ENCODE measurements at regions not wholly inside any gene's neighbourhood (a gene's known extent, or its start where the extent isn't known, plus 50 kb on each side); places are given as distances from the start of the nearest gene placed in this dataset.

GRCh38 chr3:118806423-118806822 is 228.2 kb downstream of the IGSF11 start:
- no peaks in the 10 kb centered on the region for H3K27me3 ChIP-seq (replicated peaks in 1 of 4; ENCODE audit: control insufficient read depth in 3 of 4, extremely low read depth in 1 of 4, insufficient read depth in 3 of 4, low read length in 3 of 4)
- H3K79me2 ChIP-seq (ENCODE audit: control insufficient read depth in 1 of 2, insufficient read depth in 2 of 2, low read length in 2 of 2): no peaks in the 10 kb centered on the region
- H2BK5ac ChIP-seq (ENCODE audit: low read depth, low read length): no peak overlapping the region
- H4K91ac ChIP-seq (replicated peaks; ENCODE audit: insufficient read length, low read length): no peak overlapping the region
- POLR2A ChIA-PET (ENCODE audit: partially characterized antibody): no interaction called here
- no peak overlapping the region for H3K14ac ChIP-seq (ENCODE audit: insufficient read length)
- TF ChIP-seq SP2 (IDR thresholded peaks at IDR 0.05; ENCODE audit: low read length) (no peak), TBP (IDR thresholded peaks at IDR 0.05; ENCODE audit: low read depth, low read length) (no peak), TCF12 (IDR thresholded peaks at IDR 0.05; ENCODE audit: low read depth, low read length) (no peak), BACH1 (IDR thresholded peaks at IDR 0.05; ENCODE audit: low read length) (no peak), EGR1 (IDR thresholded peaks at IDR 0.05; ENCODE audit: borderline replicate concordance, low read depth, low read length) (no peak), NANOG (IDR thresholded peaks at IDR 0.05; ENCODE audit: insufficient read depth, low read depth, low read length, poor library complexity, severe bottlenecking) (no peak), RBBP5 (IDR thresholded peaks at IDR 0.05; ENCODE audit: borderline replicate concordance, low read depth, low read length) (no peak)
- H3K4me1 ChIP-seq (replicated peaks in 1 of 4; ENCODE audit: control insufficient read depth in 3 of 4, insufficient read depth in 4 of 4, low read length in 3 of 4): no peaks in the 10 kb centered on the region
- H2BK12ac ChIP-seq (ENCODE audit: low read depth, low read length): no peak overlapping the region
- no peaks in the 10 kb centered on the region for H3K79me1 ChIP-seq (ENCODE audit: low read depth, low read length)
- H3K9ac ChIP-seq (replicated peaks in 1 of 4; ENCODE audit: extremely low read depth in 1 of 4, low read depth in 3 of 4, low read length in 3 of 4): no peak overlapping the region
- H2BK15ac ChIP-seq (ENCODE audit: low read length): no peak overlapping the region
- no peak overlapping the region for H4K8ac ChIP-seq (ENCODE audit: extremely low read depth, insufficient read depth, low read length)
- H3K23ac ChIP-seq (ENCODE audit: insufficient read length): no peak overlapping the region
- no peaks in the 10 kb centered on the region for H3K36me3 ChIP-seq (ENCODE audit: control insufficient read depth in 2 of 4, insufficient read depth in 4 of 4, low read length in 3 of 4)
- H3K23me2 ChIP-seq (ENCODE audit: low read depth, low read length): no peaks in the 10 kb centered on the region
- H2BK20ac ChIP-seq (ENCODE audit: low read length): no peak overlapping the region
- H4K5ac ChIP-seq (ENCODE audit: insufficient read length, low read depth, low read length): no peak overlapping the region
- no peak overlapping the region for H2AFZ ChIP-seq (ENCODE audit: low read length)
- DNase-seq (ENCODE audit: low read depth in 1 of 2, low spot score in 2 of 2) (no peak), FAIRE-seq (no peak)
- no peak overlapping the region for H3K56ac ChIP-seq (replicated peaks; ENCODE audit: insufficient read length, low read depth, low read length)
- no peak overlapping the region for H3K18ac ChIP-seq (ENCODE audit: extremely low read depth, low read length)
- 93% methylated on average over 5 of the region's 5 CpGs; no CpG with 5 or more reads in 1 of the 2 experiments for WGBS, 2 experiments (ENCODE audit: extremely low coverage in 1 of 2, insufficient coverage in 1 of 2, insufficient read length in 1 of 2, insufficient replicate concordance in 2 of 2, low coverage in 1 of 2, low lambda C conversion rate in 2 of 2, missing lambda C conversion rate in 1 of 2)
- no peak overlapping the region for H2BK120ac ChIP-seq (replicated peaks; ENCODE audit: low read depth, low read length)
- H2AK5ac ChIP-seq (ENCODE audit: low read depth, low read length): no peak overlapping the region
- no peak overlapping the region for H3K4me2 ChIP-seq (ENCODE audit: insufficient read depth in 1 of 2, low read depth in 2 of 2, low read length in 2 of 2)
- CTCF ChIA-PET (ENCODE audit: partially characterized antibody): interaction anchor here (0.6 to 1.2 kb wide), 5 partner anchors 10 to 700 kb away, joined by 3 to 4 read pairs (median 3); no protein-coding TSS in a partner anchor
- H3K9me3 ChIP-seq (ENCODE audit: insufficient read depth in 2 of 2, low read depth in 1 of 2, low read length in 1 of 2): no peaks in the 10 kb centered on the region
- H4K20me1 ChIP-seq (replicated peaks in 1 of 2; ENCODE audit: control insufficient read depth in 1 of 2, insufficient read depth in 2 of 2, low read length in 2 of 2): no peaks in the 10 kb centered on the region
- H3K27ac ChIP-seq (ENCODE audit: low read depth, low read length): no peak overlapping the region
- no peak overlapping the region for H3K4me3 ChIP-seq (ENCODE audit: extremely low read depth in 1 of 4, insufficient read depth in 2 of 4, low read depth in 3 of 4, low read length in 4 of 4)
- no peak overlapping the region for H3K4ac ChIP-seq (replicated peaks; ENCODE audit: insufficient read length, low read depth, low read length)
